ENCODE measurements at regions not wholly inside any gene's neighbourhood (a gene's known extent, or its start where the extent isn't known, plus 50 kb on each side); places are given as distances from the start of the nearest gene placed in this dataset.
A peak's percentile ranks its signal among the peaks of the same experiment; 100 is the strongest.

DNA sequence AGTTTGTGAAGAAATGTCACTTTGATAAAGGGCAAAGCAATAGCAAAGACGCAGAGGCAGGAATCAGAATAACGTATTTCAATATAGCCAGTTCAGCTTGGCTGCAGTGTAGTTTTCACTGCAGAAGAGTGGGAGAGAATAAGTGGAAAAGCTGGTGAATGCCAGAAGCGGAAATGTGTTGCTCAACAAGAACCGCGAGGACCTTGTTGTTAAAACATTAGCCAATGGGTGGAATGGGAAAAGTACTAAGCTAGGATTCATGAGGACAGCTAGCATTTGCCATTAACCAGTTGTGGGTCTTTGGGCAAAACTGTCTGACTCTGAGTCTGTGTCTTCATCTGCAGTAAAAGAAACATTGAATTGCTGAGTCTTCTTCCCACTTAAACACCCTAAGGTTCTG, 292.9 kb upstream of the GRIP1 start:
- DNase-seq, result no peak

DNA sequence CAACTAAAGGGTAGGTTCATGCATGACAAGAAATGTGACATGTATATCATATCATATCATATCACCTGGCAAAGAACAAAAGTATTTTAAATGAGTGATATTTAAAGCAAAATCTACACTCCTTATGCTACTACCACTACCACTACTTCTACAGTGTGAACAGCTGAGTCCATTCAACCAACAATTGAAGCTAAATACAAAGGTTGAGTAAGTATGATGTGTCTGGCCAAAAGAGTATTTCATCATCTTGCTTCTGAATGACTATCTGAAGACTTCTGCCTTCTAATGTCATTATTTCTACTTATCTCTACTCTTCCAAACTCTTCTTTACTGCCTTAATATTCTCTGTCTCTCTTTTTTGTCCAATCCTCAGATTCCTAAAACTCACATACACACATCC, 292.6 kb upstream of the CAND1 start:
- DNase-seq, result no peak

DNA sequence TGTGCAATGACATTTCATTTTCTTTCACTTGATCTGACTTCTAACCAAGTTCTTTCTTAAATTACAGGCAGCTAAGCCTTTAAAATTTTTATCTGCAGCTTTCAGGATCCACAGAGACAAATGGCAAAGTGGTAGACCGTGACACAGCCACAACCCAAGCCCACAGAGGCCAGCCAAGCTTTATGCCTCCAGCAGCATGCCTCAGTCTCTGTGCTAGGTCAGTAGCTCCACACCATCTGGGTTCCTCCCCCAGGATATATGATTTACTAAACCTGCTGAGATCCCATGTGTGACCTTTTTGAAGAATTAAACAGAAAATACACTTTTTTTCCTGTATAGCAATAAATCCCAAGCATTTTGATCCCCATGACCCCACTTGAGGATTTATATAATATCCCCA, 290.4 kb upstream of the CAND1 start:
- DNase-seq, result no peak

DNA sequence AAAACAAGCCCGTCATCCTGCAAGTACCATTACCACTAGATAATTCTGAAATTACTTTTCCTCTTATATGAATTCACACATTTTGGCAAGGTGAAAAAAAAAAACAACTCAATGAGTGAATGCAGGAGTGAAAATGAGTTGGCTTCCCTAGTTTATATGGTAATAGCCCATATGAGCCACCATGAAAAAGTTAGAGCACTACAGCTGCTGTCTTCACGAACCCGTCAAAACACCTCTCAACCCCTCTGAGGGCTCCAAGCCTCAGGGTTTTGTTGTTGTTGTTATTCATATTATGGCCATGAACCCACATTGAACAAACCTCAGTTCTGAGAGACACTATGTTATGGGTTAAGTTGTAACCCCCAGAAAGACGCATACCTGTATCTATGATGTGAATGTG, 289.9 kb upstream of the CAND1 start:
- no peak for DNase-seq

DNA sequence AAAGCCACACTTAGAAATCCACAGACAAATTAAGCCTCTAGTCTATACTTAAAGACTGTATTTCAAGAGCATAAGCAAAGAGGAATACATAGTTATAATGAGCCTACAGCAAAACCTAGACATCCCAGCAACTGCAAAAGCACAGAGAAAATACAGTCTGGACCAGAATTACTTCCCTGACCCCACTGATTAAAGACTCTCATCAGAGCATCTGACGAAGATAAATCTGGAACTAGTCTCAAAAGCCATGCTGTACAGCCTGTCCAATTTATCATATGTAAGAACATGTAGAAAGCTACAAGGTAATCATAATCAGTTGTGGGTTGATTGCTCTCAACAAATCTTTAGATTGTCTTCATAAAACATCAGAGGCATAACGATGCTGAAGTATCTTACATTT, 285.1 kb upstream of the CAND1 start:
- no peak for DNase-seq

DNA sequence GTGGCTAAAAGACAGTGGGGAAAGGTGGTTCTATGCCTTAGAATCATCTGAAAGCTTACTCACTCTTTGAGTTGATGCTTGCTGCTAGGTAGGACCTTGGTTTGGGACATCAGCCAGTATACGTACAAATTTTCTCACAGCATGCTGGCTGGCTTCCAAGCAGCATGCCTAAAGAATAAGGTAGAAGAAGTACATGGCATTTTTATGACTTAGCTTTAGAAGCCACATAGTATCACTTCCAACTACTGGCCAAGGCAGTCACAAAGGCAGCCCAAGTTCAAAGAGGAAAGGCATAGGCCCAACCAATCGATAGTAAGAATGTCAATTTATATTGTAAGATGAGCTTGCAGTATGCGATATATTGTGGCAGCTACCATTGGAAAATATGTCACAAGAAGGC, 284.2 kb upstream of the CAND1 start:
- no peak for DNase-seq

DNA sequence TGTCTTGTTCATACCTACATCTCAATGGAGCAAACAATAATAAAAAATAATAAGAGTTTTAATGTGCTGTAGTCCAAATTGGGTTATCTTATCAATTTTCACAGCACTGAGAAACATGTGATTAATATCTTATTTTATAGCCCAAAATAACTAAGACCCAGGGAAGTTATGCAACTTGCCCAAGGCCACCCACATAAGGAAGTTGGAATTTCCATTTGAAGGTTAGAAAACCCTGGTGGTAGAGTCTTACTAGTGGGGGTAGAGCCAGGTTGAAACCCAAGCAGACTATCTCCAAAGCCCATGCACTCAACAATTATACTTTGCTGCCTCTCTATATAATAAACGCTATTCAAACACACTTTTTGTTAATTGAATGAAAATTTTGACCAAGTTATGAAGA, 270.0 kb upstream of the CAND1 start:
- DNase-seq, result no peak

DNA sequence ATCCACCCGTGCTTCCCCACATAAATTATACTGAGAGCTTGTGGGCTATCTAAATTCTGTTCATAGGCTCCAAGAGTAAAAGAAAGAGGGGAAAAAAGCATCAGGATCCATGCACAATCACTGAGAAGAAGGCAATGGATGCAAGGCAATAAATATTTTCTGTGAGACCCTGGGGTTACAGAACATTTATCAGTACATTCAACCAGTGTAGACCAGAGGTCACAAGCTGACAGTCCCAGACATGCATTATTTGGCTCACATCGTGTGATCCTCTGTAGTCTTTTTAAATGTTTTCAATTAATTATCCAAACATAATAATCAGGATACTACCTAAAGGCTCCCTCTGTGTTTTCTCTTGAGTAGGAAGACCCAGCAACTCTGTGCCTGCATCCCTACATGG, 267.9 kb upstream of the CAND1 start:
- DNase-seq, result no peak

DNA sequence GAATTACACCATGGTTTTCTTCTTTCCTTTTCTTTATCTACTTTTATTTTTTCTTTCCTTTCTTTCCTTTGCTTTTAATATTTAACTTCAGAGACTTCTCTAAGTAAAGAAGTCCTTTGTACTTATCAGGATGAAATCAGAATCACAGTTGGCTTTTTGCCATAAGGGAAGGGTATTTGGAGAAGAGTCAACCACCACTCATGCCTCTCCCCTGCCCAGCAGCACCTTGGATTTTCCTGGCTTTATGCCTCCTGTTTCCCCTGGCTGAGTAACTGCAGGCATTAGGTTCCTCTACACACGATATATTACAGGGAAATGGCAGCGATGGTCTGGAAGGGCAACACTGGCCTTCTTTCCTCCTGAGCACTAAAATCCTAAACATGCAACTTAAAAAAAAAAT, 266.4 kb upstream of the CAND1 start:
- DNase-seq, result no peak

DNA sequence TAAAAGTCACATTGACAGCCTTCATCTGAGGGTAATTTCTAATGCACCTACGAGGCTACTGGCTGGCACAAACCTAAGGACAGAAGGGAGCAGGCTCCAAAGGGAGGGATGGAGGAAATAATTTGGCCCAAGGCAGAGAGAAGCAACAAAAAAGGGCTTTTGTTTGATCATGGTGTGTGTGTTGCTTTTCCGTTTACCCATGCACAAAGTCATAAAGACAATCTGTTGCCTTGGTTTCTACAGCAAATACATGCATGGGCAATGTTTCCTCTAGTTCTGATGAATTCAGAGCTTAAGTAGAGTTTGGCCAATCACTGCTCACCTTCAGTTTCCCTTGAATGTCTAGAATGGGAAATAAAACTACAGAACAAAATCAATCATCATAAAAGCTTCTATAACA, 262.5 kb upstream of the CAND1 start:
- DNase-seq, result no peak

DNA sequence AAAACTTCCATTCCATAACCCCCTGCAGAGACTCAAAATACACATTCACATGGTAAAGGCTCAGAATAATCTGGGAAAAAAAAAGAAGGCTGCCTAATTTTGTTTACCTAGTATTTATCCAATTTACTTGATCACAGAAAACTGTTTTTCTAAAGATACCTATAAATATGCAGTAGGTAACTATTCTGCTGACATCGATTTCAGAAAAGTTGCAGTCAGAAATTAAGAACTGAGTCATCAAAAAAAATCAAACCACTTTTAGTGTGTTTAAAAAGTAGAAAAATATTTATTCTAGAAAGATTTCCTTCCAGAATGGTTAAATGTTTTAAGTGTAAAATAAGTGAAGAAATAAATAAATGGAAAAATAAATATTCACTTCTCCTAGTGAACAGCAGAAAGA, 254.5 kb upstream of the CAND1 start:
- DNase-seq, result no peak

DNA sequence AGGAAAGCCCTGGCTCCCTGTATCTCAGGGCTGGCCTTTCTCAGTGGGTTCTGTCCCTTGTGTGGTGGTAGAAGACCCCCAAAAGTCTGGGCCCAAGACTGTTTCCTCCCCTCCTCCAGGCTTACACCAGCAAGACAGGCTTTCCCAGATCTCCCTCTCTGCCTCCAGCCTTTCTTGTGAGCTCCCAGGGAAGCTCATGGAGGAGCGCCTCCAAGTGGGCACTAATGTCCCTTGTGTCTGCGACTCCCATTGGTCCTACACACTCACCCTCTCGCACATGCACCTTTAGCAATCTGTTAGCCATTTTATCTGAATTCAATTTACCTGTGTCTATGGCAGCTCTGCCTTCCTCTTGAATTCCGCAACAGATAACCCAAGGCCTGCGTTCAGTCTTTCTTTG, 251.1 kb upstream of the CAND1 start:
- no peak for DNase-seq

DNA sequence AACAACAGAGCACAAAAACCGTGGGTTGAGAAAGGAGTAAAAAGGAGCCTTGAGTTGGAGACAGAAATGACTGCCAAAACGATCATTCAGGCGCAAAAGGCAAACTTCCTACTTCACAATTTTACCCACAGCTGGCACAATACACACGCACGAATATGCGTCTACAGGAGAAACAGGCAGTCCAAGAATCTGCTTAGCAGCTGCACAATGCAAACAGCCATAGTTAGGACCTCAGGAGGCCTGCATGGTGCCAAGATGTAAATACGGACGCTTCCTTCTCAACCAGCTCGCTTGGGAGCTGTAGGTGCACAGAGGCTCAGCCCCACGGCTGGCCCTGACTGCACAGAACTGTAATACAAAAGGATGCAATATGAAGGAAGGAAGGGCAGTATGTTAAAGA, 250.1 kb upstream of the CAND1 start:
- no peak for DNase-seq

DNA sequence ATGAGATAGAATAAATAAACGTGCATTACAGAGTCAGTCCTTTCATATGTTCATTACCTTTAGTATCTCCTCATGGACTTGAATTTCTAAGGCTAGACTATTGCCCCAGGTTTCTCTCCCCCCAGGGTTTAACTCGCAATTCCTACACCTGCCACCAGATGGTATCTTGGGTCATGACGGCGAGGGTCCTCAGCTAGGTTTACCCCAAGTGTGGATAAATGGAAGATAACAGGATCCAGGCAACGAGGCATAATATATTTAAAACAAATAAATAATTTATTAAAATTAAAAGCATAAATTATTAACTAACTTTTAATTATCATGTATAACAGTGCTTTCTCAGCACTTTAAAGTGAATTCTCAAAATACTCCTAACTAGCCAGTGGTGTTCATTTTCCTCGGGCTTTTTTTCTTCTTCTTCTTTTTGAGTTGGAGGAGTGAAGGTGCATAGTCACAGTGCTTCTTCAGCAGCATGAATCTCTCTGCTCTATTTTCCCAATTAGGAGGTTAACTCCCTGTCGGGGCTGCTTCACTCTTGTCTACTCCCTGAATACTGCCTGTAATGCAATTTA, 243.5 kb upstream of the CAND1 start:
- peak; percentile 35 for DNase-seq

DNA sequence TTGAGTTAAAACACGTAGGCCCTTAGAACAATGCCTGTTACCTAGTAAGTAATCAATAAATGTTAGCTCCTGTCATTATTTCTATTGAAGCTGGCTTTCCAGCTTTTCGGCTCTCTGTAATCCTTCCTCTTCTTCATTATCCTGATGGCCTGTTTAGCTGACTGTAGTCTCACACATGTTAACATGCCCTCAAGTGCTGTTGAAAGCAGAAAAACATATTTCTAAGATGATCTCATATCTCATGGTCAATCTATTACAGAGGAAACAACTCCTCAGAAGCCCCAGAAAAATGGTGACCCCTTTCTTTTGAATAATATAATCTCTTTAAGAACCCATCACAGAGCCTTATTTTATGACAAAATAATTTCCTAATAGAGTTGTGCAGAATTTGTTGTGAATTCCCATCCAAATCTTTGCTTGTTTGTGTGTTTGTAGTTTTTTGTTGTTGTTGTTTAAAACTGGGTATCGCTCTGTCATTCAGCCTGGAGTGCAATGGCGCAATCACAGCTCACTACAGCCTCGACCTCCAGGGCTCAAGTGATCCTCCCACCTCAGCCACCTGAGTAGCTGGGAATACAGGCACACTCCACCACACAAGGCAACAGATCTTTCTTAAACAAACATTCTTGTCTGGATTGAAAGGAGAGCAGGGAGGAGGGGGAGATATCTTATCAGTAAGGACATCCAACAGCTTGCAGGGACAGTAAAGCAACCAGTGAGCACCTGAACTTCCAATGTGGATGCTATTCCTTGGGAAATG, 242.5 kb upstream of the CAND1 start:
- DNase-seq, result no peak

DNA sequence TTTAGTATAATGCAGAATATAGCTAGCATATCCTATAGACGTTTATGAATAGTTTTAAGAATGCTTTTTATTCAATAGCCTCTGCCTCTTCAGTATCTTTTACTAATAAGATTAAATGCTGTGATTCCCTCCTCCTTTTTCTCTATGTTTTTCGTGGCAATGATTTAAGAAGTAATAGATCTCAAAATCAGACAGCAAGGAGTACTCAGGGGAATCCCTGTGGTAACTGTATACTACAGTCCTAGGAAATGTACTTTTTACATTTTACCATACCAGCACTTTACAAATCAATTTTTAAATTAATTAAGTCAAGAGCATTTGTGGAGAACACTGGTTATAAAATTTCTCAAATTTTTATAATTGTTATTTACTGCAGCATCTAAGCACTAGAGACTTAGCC, 240.6 kb upstream of the CAND1 start:
- no peak for DNase-seq

DNA sequence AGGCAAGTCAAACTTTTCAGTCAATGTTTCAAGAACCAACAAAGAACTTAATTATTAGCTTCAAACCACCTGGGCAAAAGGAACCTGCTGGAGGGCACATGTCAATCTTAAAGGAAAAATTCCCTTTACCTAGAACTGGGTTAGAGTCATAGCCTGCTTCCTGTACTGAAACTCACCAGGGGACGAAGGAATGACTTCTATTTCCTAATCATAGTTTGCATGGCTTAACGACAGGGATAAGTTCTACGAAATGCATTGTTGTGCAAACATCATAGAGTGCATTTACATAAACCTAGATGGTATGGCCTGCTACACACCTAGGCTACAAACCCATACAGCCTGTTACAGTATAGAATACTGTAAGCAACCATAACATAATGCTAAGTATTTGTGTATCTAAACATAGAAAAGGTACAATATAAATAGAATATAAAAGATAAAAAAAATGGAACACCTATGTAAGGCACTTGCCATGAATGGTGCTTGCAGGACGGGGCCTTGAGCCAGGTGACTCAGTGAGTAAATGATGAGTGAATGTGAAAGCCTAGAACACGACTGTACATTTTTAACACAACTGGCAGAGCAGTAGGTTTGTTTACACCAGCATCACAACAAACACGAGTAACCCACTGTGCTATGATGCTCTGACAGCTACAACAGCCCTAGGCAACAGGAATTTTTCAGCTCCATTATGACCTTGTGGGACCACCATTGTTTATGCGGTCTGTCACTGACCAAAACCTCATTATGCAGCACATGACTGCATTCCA, 234.9 kb upstream of the CAND1 start:
- DNase-seq, result peak; percentile 34

DNA sequence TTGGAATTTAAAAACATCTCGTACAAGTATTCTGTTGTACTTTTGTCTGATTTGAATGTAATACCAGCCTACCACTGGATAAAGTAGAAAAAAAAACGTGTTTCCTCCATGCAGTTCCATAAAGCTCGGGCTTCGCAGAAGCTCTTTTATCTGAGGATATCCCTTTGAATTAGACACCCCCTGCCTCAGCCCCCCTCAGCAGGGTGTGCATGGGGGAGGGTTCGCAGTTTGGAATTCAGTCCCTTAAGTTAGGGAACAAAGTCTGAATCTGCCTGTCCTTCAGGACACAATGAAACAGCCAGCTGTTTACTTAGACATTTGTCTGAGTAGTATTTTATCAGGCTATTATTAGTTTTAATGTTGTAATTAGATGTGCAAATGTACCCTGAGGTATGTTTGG, 234.0 kb upstream of the CAND1 start:
- DNase-seq, result no peak

DNA sequence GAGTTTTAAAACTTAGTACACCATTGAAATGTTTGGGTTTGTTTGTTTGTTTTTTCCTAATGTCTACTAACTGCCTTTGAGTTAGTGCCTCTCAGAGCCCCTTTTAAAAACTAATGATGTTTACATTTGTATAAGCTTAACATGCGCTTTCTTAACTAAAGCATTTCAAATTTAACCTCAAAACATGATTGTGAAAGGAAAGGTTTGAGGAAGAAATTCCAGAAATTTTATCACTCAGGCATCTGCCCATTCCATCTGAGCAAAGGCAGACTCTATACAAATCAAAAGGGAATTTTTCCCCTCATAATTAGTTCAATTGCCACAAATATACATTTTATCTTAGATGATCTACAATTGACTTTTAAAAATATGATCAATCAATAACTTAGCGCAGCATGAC, 230.7 kb upstream of the CAND1 start:
- peak; percentile 15 for DNase-seq

DNA sequence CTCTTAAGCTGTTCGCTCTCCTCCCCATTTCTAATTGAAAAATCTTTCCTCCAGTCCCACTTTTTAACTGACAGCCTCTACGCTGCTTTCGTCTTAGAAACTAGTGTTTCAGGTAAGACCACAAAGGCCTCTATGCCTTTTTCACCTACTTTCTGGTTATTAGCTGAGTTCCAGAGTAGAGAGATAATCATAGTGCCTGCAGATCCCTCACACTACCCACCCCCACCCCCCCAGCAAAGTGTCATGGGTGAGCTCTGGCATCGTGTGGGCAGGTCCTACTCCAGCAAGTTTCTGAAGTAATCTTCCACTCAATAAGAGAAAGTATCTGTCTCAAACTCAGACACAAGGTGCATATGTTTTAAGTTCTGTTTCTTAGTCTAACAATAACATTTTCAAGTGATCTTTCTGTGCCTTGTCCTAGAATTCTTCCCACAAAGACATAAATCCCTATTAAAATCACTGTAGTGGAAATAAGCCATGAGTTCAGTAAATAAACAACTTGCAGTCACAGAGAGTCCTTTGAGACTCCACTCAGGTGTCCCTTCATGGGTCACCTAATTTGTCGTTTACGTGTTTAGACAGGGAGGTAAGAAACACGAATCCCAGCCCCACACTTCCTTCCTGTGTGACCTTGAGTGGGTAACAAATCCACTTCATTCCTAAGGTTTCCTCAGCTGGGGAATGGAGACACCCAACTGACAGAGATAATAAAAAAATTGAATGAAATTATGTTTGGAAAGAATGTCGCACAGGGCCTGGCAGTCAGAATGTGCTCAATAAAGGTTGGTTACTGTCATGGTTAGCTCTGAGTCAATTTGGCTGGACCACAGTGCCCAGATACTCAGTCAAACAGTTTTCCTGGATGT, 228.9 kb upstream of the CAND1 start:
- no peak for DNase-seq

DNA sequence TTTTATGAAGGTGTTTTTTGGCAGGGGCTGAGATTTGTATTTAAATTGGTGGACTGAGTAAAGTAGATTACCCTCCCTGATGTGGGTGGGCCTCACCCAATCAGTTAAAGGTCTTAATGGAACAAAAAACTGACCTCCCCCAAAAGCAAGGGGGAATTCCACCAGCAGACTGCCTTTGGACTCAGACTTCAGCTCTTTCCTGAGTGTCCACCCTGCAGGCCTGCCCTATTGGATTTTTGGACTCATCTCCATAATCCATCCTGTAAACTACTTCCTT, 228.4 kb upstream of the CAND1 start:
- no peak for DNase-seq

DNA sequence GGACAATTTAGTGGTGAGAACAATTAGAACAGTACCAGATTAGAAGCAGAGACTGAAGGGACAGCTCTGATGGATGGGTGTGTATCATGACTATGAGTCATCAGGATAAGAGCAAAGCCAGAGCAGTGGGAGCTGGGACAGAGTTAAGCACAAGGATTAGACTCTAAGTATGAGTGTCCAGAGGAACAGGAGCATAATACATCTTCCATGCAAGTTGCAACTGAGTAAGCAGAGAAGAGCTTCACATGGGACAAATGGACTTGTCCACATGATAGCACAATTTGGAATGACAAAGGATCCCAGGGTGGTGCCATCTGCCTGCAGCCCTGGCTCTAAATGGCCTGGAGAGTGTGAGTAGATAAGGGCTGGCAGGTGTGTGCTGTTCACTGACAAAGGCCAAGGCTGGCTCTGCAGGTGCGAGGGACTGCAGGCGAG, 226.4 kb upstream of the CAND1 start:
- peak; percentile 41 for DNase-seq

DNA sequence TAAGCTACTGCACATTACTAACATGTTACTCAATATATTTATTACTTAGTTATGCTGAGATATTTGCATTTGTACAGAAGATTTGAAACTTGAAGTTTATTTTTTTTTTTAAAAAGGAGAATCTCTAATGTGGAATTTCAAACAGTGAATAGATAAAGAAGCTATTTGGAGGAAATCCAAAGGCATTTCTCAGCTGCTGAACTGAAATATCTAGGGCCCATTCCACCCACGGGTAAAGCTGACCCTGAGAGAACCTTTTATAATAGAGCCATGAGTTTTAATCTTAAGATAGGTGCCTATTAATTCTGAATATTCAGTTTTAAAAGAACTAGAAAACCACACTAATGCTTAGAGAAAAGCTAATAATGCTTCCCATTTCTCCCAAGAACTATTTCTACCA, 225.4 kb upstream of the CAND1 start:
- peak; percentile 23 for DNase-seq

DNA sequence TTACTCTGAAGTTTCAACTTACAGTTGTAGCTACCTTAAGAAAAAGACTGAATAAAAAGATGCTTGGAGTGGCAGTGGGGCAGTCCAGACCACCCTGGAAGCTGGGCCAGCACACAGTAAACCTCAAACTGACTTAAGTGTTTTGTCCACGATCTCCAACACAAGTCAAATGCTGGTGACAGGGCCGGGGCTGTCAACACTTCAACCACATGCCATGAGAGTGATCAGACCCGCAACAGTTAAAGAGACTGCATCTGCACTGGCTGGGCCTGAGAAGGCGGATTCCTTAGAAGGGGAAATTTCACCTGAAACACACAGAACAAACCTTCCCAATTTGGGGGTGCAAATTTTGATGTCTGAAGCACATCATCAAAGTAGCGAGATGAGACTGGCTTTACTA, 223.5 kb upstream of the CAND1 start:
- no peak for DNase-seq
